Breast epithelium (tissue), 3 donors: ENCODE measurements at regions not wholly inside any gene's neighbourhood (a gene's known extent, or its start where the extent isn't known, plus 50 kb on each side); places are given as distances from the start of the nearest gene placed in this dataset.

ENCODE experiments used
- POLR2AphosphoS5 ChIP-seq, 3 donors: sonication (generic); formaldehyde crosslinking; IDR thresholded peaks; one replicate each; pipeline ENCODE4 v1.6.1; 2017; ENCODE audit warnings: antibody characterized with exemption in 3 of 3
- TF ChIP-seq, protein P1 (sequence below), 3 donors: fragments of 450-650 bp; IDR thresholded peaks; one replicate each; pipeline ENCODE4 v1.5.1; 2016 to 2017; ENCODE audit warnings: antibody characterized with exemption in 3 of 3, mild to moderate bottlenecking in 3 of 3, moderate library complexity in 3 of 3

DNA sequence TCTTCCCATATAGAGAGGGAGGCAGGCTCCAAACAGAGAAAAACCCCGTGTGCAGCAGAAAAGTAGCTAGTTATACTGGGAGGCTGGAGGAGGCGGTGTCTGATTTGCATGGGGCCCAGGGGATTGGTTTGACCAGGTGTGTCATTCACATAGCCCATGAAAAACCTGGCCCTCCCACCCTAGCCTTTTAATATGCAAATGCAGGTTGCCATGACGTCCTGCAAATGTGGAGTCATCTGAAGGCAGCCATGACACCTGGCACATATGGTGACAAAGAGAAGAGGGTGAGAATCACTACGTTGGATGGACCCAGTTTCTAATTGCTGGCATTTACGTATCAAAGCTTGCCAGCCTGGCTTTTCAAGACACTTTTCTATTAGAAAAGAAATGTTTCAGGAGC, 57.8 kb downstream of the FAM181B start:
- no peak for TF ChIP-seq POLR2AphosphoS5 (IDR thresholded peaks at IDR 0.05)
- TF ChIP-seq, protein P1, sequence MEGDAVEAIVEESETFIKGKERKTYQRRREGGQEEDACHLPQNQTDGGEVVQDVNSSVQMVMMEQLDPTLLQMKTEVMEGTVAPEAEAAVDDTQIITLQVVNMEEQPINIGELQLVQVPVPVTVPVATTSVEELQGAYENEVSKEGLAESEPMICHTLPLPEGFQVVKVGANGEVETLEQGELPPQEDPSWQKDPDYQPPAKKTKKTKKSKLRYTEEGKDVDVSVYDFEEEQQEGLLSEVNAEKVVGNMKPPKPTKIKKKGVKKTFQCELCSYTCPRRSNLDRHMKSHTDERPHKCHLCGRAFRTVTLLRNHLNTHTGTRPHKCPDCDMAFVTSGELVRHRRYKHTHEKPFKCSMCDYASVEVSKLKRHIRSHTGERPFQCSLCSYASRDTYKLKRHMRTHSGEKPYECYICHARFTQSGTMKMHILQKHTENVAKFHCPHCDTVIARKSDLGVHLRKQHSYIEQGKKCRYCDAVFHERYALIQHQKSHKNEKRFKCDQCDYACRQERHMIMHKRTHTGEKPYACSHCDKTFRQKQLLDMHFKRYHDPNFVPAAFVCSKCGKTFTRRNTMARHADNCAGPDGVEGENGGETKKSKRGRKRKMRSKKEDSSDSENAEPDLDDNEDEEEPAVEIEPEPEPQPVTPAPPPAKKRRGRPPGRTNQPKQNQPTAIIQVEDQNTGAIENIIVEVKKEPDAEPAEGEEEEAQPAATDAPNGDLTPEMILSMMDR (IDR thresholded peaks at IDR 0.05), result no peak
